ENCODE measurements at regions not wholly inside any gene's neighbourhood (a gene's known extent, or its start where the extent isn't known, plus 50 kb on each side); places are given as distances from the start of the nearest gene placed in this dataset.

- Histone ChIP-seq H3K27me3 (ENCODE audit: control insufficient read depth, insufficient read depth, low read length) (no peaks in the 10 kb centered on the region), H3K4me3 (ENCODE audit: low read depth, low read length) (no peak overlapping the region), H3K36me3 (ENCODE audit: control insufficient read depth, insufficient read depth, low read length) (no peaks in the 10 kb centered on the region)
- TF ChIP-seq CTCF (IDR thresholded peaks at IDR 0.05; ENCODE audit: insufficient read depth, low read depth, low read length) = no peak
- DNase-seq (ENCODE audit: low read depth) = no peak
- CTCF ChIA-PET = no interaction called here
- POLR2A ChIA-PET = no interaction called here
Observed at GRCh38 chr22:47692811-47693210, 930.4 kb downstream of the TBC1D22A start.

GRCh38 chr22:47691152-47691895 lies 928.9 kb downstream of the TBC1D22A start:
- ChIA-PET POLR2A (no interaction called here), CTCF (no interaction called here)
- no peak for DNase-seq (ENCODE audit: low read depth)
- H3K36me3 ChIP-seq (ENCODE audit: control insufficient read depth, insufficient read depth, low read length) = no peaks in the 10 kb centered on the region
- H3K4me3 ChIP-seq (ENCODE audit: low read depth, low read length) = no peak overlapping the region
- no peaks in the 10 kb centered on the region for H3K27me3 ChIP-seq (ENCODE audit: control insufficient read depth, insufficient read depth, low read length)
- TF ChIP-seq CTCF (IDR thresholded peaks at IDR 0.05; ENCODE audit: insufficient read depth, low read depth, low read length) = no peak

GRCh38 chr22:47690586-47690985 lies 928.1 kb downstream of the TBC1D22A start:
- DNase-seq (ENCODE audit: low read depth) = no peak
- Histone ChIP-seq H3K4me3 (ENCODE audit: low read depth, low read length) (no peak overlapping the region), H3K36me3 (ENCODE audit: control insufficient read depth, insufficient read depth, low read length) (no peaks in the 10 kb centered on the region), H3K27me3 (ENCODE audit: control insufficient read depth, insufficient read depth, low read length) (no peaks in the 10 kb centered on the region)
- ChIA-PET POLR2A (no interaction called here), CTCF (no interaction called here)
- TF ChIP-seq CTCF (IDR thresholded peaks at IDR 0.05; ENCODE audit: insufficient read depth, low read depth, low read length) = no peak

- POLR2A ChIA-PET = no interaction called here
- Histone ChIP-seq H3K27me3 (ENCODE audit: control insufficient read depth, insufficient read depth, low read length) (no peaks in the 10 kb centered on the region), H3K4me3 (ENCODE audit: low read depth, low read length) (no peak overlapping the region), H3K36me3 (ENCODE audit: control insufficient read depth, insufficient read depth, low read length) (no peaks in the 10 kb centered on the region)
- no peak for DNase-seq (ENCODE audit: low read depth)
- no peak for TF ChIP-seq CTCF (IDR thresholded peaks at IDR 0.05; ENCODE audit: insufficient read depth, low read depth, low read length)
- CTCF ChIA-PET = no interaction called here
Observed at GRCh38 chr22:47690166-47690565, 927.7 kb downstream of the TBC1D22A start.

GRCh38 chr22:47687776-47688175 lies 925.3 kb downstream of the TBC1D22A start:
- DNase-seq (ENCODE audit: low read depth) = no peak
- H3K4me3 ChIP-seq (ENCODE audit: low read depth, low read length) = no peak overlapping the region
- no peak for TF ChIP-seq CTCF (IDR thresholded peaks at IDR 0.05; ENCODE audit: insufficient read depth, low read depth, low read length)
- H3K36me3 ChIP-seq (ENCODE audit: control insufficient read depth, insufficient read depth, low read length) = no peaks in the 10 kb centered on the region
- no peaks in the 10 kb centered on the region for H3K27me3 ChIP-seq (ENCODE audit: control insufficient read depth, insufficient read depth, low read length)
- POLR2A ChIA-PET = no interaction called here
- CTCF ChIA-PET = no interaction called here

Measured in BJ (cell line).